Adrenal gland (tissue), 5 donors: ENCODE measurements at regions not wholly inside any gene's neighbourhood (a gene's known extent, or its start where the extent isn't known, plus 50 kb on each side); places are given as distances from the start of the nearest gene placed in this dataset.

Experiments used
- POLR2A ChIP-seq, 2 donors: fragments of 450-650 bp; IDR thresholded peaks; one replicate each; pipeline ENCODE4 v1.6.1; 2017; ENCODE audit warnings: antibody characterized with exemption in 2 of 2, mild to moderate bottlenecking in 2 of 2, moderate library complexity in 1 of 2
- TF ChIP-seq, protein P1 (sequence below), 6 experiments: fragments of 450-650 bp in 4 of 6; fragments of 200-600 bp in 2 of 6; sonication (generic) in 1 of 6; IDR thresholded peaks; 1 replicate in 5 of 6; 2 replicates in 1 of 6; pipeline versions ENCODE4 v1.5.1 to v1.8.0; 2016 to 2021; ENCODE audit warnings: antibody characterized with exemption in 6 of 6, mild to moderate bottlenecking in 2 of 6, moderate library complexity in 1 of 6
- donor health status: DM: no; HTN: no; CAD: no.

DNA sequence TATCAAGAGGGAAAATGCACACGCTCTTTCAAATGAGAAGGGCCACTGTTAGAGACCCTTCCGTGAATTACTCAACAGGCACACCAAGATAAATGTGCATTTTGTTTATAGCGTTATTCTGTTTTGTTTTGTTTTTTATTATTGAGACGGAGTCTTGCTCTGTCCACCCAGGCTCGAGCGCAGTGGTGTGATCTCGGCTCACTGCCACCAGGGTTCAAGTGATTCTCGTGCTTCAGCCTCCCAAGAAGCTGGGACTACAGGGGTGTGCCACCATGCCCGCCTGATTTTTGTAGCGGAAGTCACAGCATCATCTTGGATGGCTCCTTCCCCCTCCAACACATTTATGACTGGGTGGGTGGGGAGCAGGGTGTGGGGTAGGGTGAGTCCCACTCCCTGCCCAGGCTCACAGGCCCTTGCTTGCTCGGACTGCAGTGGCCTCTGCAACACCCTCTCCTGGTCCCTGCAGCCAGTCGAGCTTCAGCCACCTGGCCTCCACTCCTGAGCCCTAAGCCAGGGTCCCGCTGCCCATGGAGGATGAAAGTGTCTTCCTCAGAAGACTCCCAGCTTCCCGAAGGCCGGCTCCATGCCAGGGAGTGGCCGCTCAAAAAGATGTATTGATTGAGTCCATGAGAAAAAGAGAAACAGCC is 68.0 kb downstream of the RTL6 start:
- TF ChIP-seq POLR2A (IDR thresholded peaks at IDR 0.05), result no peak
- TF ChIP-seq, protein P1, sequence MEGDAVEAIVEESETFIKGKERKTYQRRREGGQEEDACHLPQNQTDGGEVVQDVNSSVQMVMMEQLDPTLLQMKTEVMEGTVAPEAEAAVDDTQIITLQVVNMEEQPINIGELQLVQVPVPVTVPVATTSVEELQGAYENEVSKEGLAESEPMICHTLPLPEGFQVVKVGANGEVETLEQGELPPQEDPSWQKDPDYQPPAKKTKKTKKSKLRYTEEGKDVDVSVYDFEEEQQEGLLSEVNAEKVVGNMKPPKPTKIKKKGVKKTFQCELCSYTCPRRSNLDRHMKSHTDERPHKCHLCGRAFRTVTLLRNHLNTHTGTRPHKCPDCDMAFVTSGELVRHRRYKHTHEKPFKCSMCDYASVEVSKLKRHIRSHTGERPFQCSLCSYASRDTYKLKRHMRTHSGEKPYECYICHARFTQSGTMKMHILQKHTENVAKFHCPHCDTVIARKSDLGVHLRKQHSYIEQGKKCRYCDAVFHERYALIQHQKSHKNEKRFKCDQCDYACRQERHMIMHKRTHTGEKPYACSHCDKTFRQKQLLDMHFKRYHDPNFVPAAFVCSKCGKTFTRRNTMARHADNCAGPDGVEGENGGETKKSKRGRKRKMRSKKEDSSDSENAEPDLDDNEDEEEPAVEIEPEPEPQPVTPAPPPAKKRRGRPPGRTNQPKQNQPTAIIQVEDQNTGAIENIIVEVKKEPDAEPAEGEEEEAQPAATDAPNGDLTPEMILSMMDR (IDR thresholded peaks at IDR 0.05), result no peak
